T-helper 2 cell treated with Interferon-gamma antibody and Interleukin-4, amounts not matched to agents 100 ng/mL and 5 ng/mL, for 36 hours (primary cell): ENCODE measurements at regions not wholly inside any gene's neighbourhood (a gene's known extent, or its start where the extent isn't known, plus 50 kb on each side); places are given as distances from the start of the nearest gene placed in this dataset.

Experiments
- intact Hi-C: fragments of 100-400 bp; cut with micrococcal nuclease; formaldehyde crosslinking; loops from one replicate; pipeline ENCODE4 v1.15.1; 2023

GRCh38 chr5:39846144-39846543 lies 421.4 kb upstream of the DAB2 start:
- intact Hi-C loops: no loop called here

GRCh38 chr5:39843767-39844166 lies 419.0 kb upstream of the DAB2 start:
- intact Hi-C loops: no loop called here

GRCh38 chr5:39835371-39835770 lies 410.6 kb upstream of the DAB2 start:
- intact Hi-C loops: no loop called here

- intact Hi-C loops: no loop called here
These were observed 404.7 kb upstream of the DAB2 start for GRCh38 chr5:39829441-39829840.

GRCh38 chr5:39826051-39826450 lies 401.3 kb upstream of the DAB2 start:
- intact Hi-C loops: no loop called here

- intact Hi-C loops: no loop called here
These were observed 400.5 kb upstream of the DAB2 start for GRCh38 chr5:39825301-39825700.

GRCh38 chr5:39822020-39822419 lies 397.2 kb upstream of the DAB2 start:
- intact Hi-C loops: no loop called here

- intact Hi-C loops: no loop called here
These were observed 392.1 kb upstream of the DAB2 start for GRCh38 chr5:39816866-39817265.

GRCh38 chr5:39816156-39816845 lies 391.5 kb upstream of the DAB2 start:
- intact Hi-C loops: no loop called here

GRCh38 chr5:39815711-39816110 lies 390.9 kb upstream of the DAB2 start:
- intact Hi-C loops: no loop called here

- intact Hi-C loops: no loop called here
These were observed 386.6 kb upstream of the DAB2 start for GRCh38 chr5:39811381-39811780.

GRCh38 chr5:39808656-39809055 lies 383.9 kb upstream of the DAB2 start:
- intact Hi-C loops: no loop called here

- intact Hi-C loops: no loop called here
These were observed 376.5 kb upstream of the DAB2 start for GRCh38 chr5:39801306-39801705.

- intact Hi-C loops: no loop called here
These were observed 375.3 kb upstream of the DAB2 start for GRCh38 chr5:39800042-39800601.

- intact Hi-C loops: no loop called here
These were observed 374.5 kb upstream of the DAB2 start for GRCh38 chr5:39799242-39799641.

GRCh38 chr5:39794513-39795210 lies 369.9 kb upstream of the DAB2 start:
- intact Hi-C loops: no loop called here

- intact Hi-C loops: no loop called here
These were observed 360.6 kb upstream of the DAB2 start for GRCh38 chr5:39785410-39785809.

GRCh38 chr5:39783756-39784421 lies 359.1 kb upstream of the DAB2 start:
- intact Hi-C loops: no loop called here

GRCh38 chr5:39780347-39780746 lies 355.6 kb upstream of the DAB2 start:
- intact Hi-C loops: no loop called here

GRCh38 chr5:39779831-39780230 lies 355.1 kb upstream of the DAB2 start:
- intact Hi-C loops: no loop called here

GRCh38 chr5:39775797-39776365 lies 351.1 kb upstream of the DAB2 start:
- intact Hi-C loops: no loop called here
